ENCODE measurements at regions not wholly inside any gene's neighbourhood (a gene's known extent, or its start where the extent isn't known, plus 50 kb on each side); places are given as distances from the start of the nearest gene placed in this dataset.

- Histone ChIP-seq H3K9ac (ENCODE audit: insufficient read depth, low read length) (no peak overlapping the region), H3K79me2 (ENCODE audit: control insufficient read depth, insufficient read depth, low read length) (no peaks in the 10 kb centered on the region), H2AFZ (ENCODE audit: low read length) (no peak overlapping the region), H3K4me1 (ENCODE audit: control insufficient read depth, extremely low read depth, insufficient read depth, low read length) (no peaks in the 10 kb centered on the region), H3K9me3 (ENCODE audit: control insufficient read depth, insufficient read depth, low read depth, low read length) (no peaks in the 10 kb centered on the region), H3K4me3 (replicated peaks in 1 of 4; ENCODE audit: control extremely low read depth in 1 of 4, insufficient read depth in 1 of 4, low read depth in 3 of 4, low read length in 4 of 4) (no peak overlapping the region), H3K4me2 (ENCODE audit: extremely low read depth, insufficient read depth, low read length) (no peak overlapping the region), H3K36me3 (ENCODE audit: control insufficient read depth, insufficient read depth, low read length) (no peaks in the 10 kb centered on the region), H3K27me3 (ENCODE audit: control insufficient read depth, insufficient read depth, low read length) (no peaks in the 10 kb centered on the region), H3K27ac (ENCODE audit: insufficient read depth, low read length) (no peak overlapping the region), H4K20me1 (ENCODE audit: control insufficient read depth, extremely low read depth, insufficient read depth, low read length) (no peaks in the 10 kb centered on the region)
- DNase-seq (ENCODE audit: low read depth in 2 of 2) = no peak
- TF ChIP-seq CTCF (conservative IDR thresholded peaks at IDR 0.05 in 1 of 2, IDR thresholded peaks at IDR 0.05 in 1 of 2; ENCODE audit: low read depth in 1 of 2, low read length in 2 of 2) (no peak), EZH2 (IDR thresholded peaks at IDR 0.05; ENCODE audit: low read length, missing control alignments) (no peak)
Measured at GRCh38 chr18:11470941-11471340, 138.5 kb upstream of the SLC35G4 start.

GRCh38 chr18:11468617-11469016, 140.8 kb upstream of the SLC35G4 start:
- no peaks in the 10 kb centered on the region for H3K4me1 ChIP-seq (ENCODE audit: control insufficient read depth, extremely low read depth, insufficient read depth, low read length)

GRCh38 chr18:11468120-11468519, 141.3 kb upstream of the SLC35G4 start:
- Histone ChIP-seq H4K20me1 (ENCODE audit: control insufficient read depth, extremely low read depth, insufficient read depth, low read length) (no peaks in the 10 kb centered on the region), H3K27ac (ENCODE audit: insufficient read depth, low read length) (no peak overlapping the region), H3K79me2 (ENCODE audit: control insufficient read depth, insufficient read depth, low read length) (no peaks in the 10 kb centered on the region), H2AFZ (ENCODE audit: low read length) (no peak overlapping the region), H3K27me3 (ENCODE audit: control insufficient read depth, insufficient read depth, low read length) (no peaks in the 10 kb centered on the region), H3K9me3 (ENCODE audit: control insufficient read depth, insufficient read depth, low read depth, low read length) (no peaks in the 10 kb centered on the region), H3K4me2 (ENCODE audit: extremely low read depth, insufficient read depth, low read length) (no peak overlapping the region), H3K9ac (ENCODE audit: insufficient read depth, low read length) (no peak overlapping the region), H3K4me1 (ENCODE audit: control insufficient read depth, extremely low read depth, insufficient read depth, low read length) (no peaks in the 10 kb centered on the region), H3K4me3 (replicated peaks in 1 of 4; ENCODE audit: control extremely low read depth in 1 of 4, insufficient read depth in 1 of 4, low read depth in 3 of 4, low read length in 4 of 4) (no peak overlapping the region), H3K36me3 (ENCODE audit: control insufficient read depth, insufficient read depth, low read length) (no peaks in the 10 kb centered on the region)
- TF ChIP-seq CTCF (conservative IDR thresholded peaks at IDR 0.05 in 1 of 2, IDR thresholded peaks at IDR 0.05 in 1 of 2; ENCODE audit: low read depth in 1 of 2, low read length in 2 of 2) = no peak
- no peak for TF ChIP-seq EZH2 (IDR thresholded peaks at IDR 0.05; ENCODE audit: low read length, missing control alignments)
- no peak for DNase-seq (ENCODE audit: low read depth in 2 of 2)

More at GRCh38 chr18:11468617-11469016, 140.8 kb upstream of the SLC35G4 start:
- no peak for DNase-seq (ENCODE audit: low read depth in 2 of 2)
- no peaks in the 10 kb centered on the region for H3K79me2 ChIP-seq (ENCODE audit: control insufficient read depth, insufficient read depth, low read length)
- no peak overlapping the region for H2AFZ ChIP-seq (ENCODE audit: low read length)
- H3K4me2 ChIP-seq (ENCODE audit: extremely low read depth, insufficient read depth, low read length) = no peak overlapping the region
- no peak overlapping the region for H3K9ac ChIP-seq (ENCODE audit: insufficient read depth, low read length)
- H3K36me3 ChIP-seq (ENCODE audit: control insufficient read depth, insufficient read depth, low read length) = no peaks in the 10 kb centered on the region
- no peaks in the 10 kb centered on the region for H4K20me1 ChIP-seq (ENCODE audit: control insufficient read depth, extremely low read depth, insufficient read depth, low read length)
- H3K27me3 ChIP-seq (ENCODE audit: control insufficient read depth, insufficient read depth, low read length) = no peaks in the 10 kb centered on the region
- TF ChIP-seq EZH2 (IDR thresholded peaks at IDR 0.05; ENCODE audit: low read length, missing control alignments) = no peak
- TF ChIP-seq CTCF (conservative IDR thresholded peaks at IDR 0.05 in 1 of 2, IDR thresholded peaks at IDR 0.05 in 1 of 2; ENCODE audit: low read depth in 1 of 2, low read length in 2 of 2) = no peak
- H3K9me3 ChIP-seq (ENCODE audit: control insufficient read depth, insufficient read depth, low read depth, low read length) = no peaks in the 10 kb centered on the region
- H3K27ac ChIP-seq (ENCODE audit: insufficient read depth, low read length) = no peak overlapping the region
- no peak overlapping the region for H3K4me3 ChIP-seq (replicated peaks in 1 of 4; ENCODE audit: control extremely low read depth in 1 of 4, insufficient read depth in 1 of 4, low read depth in 3 of 4, low read length in 4 of 4)
